Activated naive CD4-positive, alpha-beta T cell treated with anti-CD3 and anti-CD28 coated beads, Interleukin-2, amount 50 U/mL, for 72 hours (primary cell): ENCODE measurements at regions not wholly inside any gene's neighbourhood (a gene's known extent, or its start where the extent isn't known, plus 50 kb on each side); places are given as distances from the start of the nearest gene placed in this dataset.
"Not testable (repeated sequence)": the region's sequence is repeated elsewhere in the genome, so short reads cannot be mapped to it uniquely, and the experiment has no call there.

Source experiments
- ATAC-seq, 2 donors: fragments of 150-1000 bp; cut with Tn5 transposase; 2 replicates each; pipeline ENCODE4 v1.10.0; 2021; ENCODE audit warnings: mild to moderate bottlenecking in 2 of 2, moderate library complexity in 2 of 2
- DNase-seq, 2 donors: peaks; one replicate each; pipeline ENCODE4 v3.0.0; 2021 to 2022; ENCODE audit warnings: low spot score in 2 of 2
- H3K27ac Mint-ChIP-seq, 2 donors: one replicate each; pipeline ENCODE4 v1.8.0; 2022; ENCODE audit warnings: mild to moderate bottlenecking in 2 of 2, mixed read lengths in 2 of 2
- H3K36me3 Mint-ChIP-seq, 2 donors: one replicate each; pipeline ENCODE4 v1.8.0; 2022; ENCODE audit warnings: mixed read lengths in 2 of 2
- H3K9me3 Mint-ChIP-seq, 2 donors: one replicate each; pipeline ENCODE4 v1.8.0; 2022; ENCODE audit warnings: mixed read lengths in 2 of 2

DNA sequence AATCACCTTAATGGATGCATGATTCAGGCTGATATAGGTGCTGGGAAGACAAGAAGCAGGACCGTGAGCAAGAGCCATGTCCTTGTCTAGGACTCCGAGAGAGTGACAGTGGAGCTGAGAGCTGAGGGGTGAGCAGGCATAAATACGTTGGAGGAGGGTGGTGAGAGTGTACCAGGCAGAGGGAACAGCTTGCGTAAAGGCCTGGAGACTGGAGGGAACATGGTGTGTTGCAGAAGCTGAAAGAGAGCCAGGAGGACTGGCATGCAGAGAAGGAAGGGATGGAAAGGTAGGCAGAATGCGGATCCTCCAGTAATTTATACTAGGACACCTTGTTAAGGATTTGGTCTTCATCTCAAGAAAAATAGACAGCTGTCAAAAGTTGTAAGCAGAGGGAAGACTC, 653.2 kb downstream of the HS3ST4 start:
- ATAC-seq, result no peak
- no peak for DNase-seq
- H3K27ac Mint-ChIP-seq, result no peak overlapping the region
- no peaks in the 10 kb centered on the region for H3K9me3 Mint-ChIP-seq
- no peaks in the 10 kb centered on the region for H3K36me3 Mint-ChIP-seq

DNA sequence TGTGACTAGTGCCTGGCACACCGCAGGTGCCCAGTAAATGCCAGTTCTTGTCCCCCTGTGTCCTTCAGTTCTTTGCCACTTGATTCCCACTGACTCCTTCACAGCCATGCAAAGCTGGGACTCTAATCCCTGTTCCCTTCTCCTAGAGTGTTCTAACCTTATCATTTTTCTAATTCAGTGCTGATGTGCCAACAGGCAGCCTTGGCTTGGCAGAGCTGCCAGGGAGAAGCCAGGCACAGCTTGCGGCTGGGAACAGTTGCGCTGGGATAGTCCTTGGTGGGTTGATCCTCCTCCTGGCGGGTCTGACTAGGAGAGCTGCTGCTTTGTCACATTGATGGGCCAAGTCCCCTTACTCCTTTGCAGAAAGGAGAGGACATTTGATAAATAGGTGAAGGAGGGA, 654.2 kb downstream of the HS3ST4 start:
- Mint-ChIP-seq H3K9me3 (no peaks in the 10 kb centered on the region), H3K27ac (no peak overlapping the region), H3K36me3 (no peaks in the 10 kb centered on the region)
- no peak for ATAC-seq
- DNase-seq, result no peak

DNA sequence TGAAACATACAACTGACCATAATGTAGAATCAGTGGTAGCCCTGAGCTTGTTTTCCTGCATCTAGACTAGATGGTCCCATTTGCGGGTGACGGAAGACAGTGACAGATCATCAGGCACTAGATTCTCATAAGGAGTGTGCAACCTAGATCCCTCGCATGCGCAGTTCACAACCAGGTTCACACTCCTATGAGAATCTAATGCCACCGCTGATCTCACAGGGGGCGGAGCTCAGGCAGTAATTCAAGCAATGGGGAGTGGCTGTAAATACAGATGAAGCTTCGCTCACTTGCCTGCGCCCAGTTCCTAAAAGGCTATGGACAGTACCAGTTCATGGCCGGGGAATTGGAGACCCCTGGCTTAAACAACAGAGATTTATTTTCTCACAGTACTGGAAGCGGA, 656.3 kb downstream of the HS3ST4 start:
- DNase-seq, result no peak
- no peaks in the 10 kb centered on the region for H3K36me3 Mint-ChIP-seq
- peaks cover 6% of the 10 kb centered on the region in 2 donors for H3K9me3 Mint-ChIP-seq
- no peak overlapping the region for H3K27ac Mint-ChIP-seq
- no peak for ATAC-seq

DNA sequence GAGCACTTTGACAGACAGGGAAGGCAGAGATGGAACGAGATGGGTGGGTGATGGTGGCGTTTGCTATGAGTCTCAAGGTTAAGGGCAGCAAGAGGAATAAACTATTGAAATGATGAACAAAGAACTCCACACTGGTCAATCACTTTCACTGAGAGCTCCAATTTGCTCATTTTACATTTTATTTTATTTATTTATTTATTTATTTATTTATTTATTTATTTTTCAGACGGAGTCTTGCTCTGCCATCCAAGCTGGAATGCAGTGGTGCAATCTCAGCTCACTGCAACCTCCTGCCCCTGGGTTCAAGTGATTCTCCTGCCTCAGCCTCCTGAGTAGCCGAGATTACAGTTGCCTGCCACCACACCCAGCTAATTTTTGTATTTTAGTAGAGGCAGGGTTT, 669.1 kb downstream of the HS3ST4 start:
- Mint-ChIP-seq H3K36me3 (no peaks in the 10 kb centered on the region), H3K9me3 (peaks cover 4 to 9% of the 10 kb centered on the region in 2 donors), H3K27ac (no peak overlapping the region)
- no peak for DNase-seq
- ATAC-seq, result no peak

DNA sequence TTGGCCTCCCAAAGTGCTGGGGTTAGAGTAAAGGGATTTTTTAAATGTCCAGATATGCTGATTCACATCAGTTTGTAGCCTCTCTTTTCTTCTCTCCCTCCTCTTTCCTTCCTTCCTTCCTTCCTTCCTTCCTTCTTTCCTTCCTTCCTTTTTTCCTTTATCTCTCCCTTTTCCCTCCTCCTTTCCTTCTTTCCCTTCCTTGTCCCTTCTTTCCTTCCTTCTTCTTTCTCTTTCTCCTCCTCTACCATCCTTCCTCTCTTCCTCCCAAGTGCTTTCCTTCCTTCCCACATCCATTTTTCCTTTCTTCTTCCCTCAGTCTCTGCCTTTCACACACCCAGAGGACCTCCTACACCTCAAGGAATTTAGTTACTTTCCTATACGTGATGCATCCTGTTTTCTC, 671.8 kb downstream of the HS3ST4 start:
- H3K36me3 Mint-ChIP-seq, result no peaks in the 10 kb centered on the region
- H3K9me3 Mint-ChIP-seq, result peaks cover 0 to 3% of the 10 kb centered on the region in 2 donors
- ATAC-seq (no peak), DNase-seq (no peak)
- H3K27ac Mint-ChIP-seq, result no peak overlapping the region

DNA sequence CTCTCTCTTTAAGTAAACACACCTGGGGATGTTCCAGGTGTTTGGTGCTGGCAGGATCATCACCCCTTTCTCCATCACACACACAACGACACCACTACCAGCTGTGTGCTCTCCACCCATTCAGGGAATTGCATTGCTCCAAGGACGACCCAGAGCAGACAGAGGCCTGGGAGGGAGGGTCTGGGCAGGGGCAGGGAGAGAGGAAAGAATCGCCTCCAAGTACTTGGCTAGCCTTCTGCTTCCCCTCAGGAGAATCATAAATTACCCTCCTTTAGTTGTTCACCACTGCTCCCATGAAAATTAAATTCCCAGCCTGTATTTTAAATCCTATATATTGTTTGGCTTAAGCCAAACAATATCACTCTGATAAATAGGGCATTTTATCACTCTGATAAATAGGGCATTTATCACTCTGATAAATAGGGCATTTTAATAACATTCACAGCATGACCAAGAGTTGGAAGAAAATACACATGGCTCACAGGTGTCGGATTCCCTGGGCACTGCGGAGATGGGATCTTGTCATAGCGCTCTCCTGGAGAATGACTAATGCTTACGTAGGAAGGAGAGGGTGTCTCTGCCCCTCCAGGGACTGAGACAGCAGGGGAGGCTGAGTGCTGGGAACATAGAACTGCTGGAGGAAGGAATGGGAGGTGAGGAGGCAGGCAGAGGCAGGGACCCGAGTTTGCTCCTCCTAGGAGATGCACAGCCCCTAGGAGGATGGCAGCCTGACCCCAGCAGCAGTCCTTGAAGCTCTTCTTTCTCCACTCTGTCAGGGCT, 673.6 kb downstream of the HS3ST4 start:
- H3K36me3 Mint-ChIP-seq, result no peaks in the 10 kb centered on the region
- no peak for DNase-seq
- H3K9me3 Mint-ChIP-seq, result peaks cover 0 to 3% of the 10 kb centered on the region in 2 donors
- ATAC-seq, result no peak
- H3K27ac Mint-ChIP-seq, result no peak overlapping the region

DNA sequence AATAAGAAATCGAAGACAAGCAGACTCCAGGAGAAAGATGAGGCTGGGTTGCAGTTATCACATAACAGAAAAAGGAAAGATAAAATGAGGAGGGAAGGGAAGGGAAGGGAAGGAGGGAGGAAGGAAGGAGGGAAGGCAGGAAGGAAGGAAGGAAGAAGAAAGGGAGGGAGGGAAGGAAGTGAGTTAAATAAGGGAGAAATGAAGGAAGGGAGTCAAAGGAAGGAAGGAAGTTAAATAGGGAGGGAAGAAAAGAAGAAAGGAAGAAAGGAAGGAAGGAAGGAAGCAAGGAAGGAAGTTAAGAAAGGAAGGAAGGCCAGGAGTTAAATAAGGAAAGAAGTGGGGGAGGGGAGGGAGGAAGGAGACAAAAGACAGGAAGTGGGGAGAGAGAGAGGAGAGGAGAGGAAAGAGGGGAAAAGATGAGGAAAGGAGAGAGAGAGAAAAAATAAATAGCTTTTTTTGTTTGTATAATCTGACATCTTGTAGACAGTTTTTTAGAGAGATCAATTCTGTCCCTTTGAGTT, 679.6 kb downstream of the HS3ST4 start:
- H3K9me3 Mint-ChIP-seq, result peaks cover 3 to 4% of the 10 kb centered on the region in 2 donors
- no peaks in the 10 kb centered on the region for H3K36me3 Mint-ChIP-seq
- ATAC-seq, result no peak
- no peak for DNase-seq
- H3K27ac Mint-ChIP-seq, result no peak overlapping the region

DNA sequence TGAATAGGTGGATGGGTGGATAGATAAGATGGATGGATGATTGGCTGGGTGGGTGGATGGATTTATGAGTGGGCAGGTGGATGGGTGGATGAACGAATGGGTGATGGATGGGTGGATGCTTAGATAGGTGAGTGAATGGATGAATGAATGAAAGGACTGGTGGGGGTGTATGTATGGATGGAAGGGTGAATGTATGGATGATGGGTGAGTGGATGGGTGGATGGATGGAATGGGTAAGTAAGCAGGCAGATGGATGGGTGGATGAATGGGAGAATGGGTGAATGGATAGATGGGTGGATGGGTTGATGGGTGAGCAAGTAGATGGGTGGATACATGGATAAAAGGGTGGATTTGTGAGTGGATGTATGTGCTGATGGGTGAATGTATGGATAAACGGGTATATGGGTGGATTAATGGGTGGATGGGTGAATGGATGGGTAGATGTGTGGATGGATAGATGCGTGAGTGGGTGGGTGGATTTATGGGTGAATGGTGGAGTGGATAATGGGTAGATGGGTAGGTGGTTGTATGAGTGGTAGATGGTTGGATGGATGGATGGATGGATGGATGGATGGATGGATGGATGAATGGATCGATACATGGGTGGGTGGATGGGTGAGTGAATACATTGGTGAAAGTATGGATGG, 682.6 kb downstream of the HS3ST4 start:
- H3K36me3 Mint-ChIP-seq, result no peaks in the 10 kb centered on the region
- no peak for DNase-seq
- peaks cover 5 to 8% of the 10 kb centered on the region in 2 donors for H3K9me3 Mint-ChIP-seq
- H3K27ac Mint-ChIP-seq, result no peak overlapping the region
- no peak for ATAC-seq

DNA sequence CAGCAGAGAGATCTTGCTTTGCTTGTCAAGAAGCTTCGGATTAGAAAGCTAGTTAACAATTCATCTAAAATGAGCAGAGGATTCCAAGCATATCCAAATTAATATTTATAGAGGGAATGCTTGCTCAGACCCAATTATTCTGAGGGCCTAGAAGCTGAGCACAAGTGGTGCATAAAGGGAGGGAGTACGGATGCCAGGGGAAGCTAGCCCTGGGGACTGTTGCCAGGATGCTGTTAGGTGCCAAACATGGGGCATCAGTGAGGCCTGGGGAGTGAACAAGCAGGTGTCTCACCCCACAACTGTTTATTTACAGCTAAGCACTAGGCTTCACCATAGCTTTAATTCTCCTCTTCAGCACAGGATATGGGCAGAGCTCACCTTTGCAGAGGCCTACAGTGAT, 684.1 kb upstream of the C16orf82 start:
- Mint-ChIP-seq H3K27ac (no peak overlapping the region), H3K9me3 (peaks cover 4 to 5% of the 10 kb centered on the region in 2 donors), H3K36me3 (no peaks in the 10 kb centered on the region)
- DNase-seq, result no peak
- no peak for ATAC-seq

DNA sequence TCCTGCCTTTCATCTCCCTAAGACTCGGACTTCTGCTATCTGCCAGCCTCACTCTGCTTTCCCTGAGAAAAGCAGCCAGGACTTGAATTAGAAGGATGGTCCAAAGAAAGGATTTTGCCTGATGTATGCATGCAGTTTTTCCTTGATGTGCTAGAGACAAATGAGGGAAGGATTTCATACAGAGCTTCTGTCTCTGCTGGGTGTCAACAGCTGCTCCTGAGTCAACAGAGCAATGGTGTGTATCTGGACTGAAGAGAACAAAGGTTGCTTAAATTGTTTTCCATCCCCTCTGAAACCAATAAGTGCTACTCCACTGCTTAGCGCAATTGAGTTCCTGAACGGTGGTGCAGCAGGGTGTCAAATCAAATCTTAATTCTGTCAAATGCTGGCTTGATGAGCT, 680.6 kb upstream of the C16orf82 start:
- H3K9me3 Mint-ChIP-seq, result no peaks in the 10 kb centered on the region
- no peak overlapping the region for H3K27ac Mint-ChIP-seq
- DNase-seq (no peak), ATAC-seq (no peak)
- H3K36me3 Mint-ChIP-seq, result no peaks in the 10 kb centered on the region

DNA sequence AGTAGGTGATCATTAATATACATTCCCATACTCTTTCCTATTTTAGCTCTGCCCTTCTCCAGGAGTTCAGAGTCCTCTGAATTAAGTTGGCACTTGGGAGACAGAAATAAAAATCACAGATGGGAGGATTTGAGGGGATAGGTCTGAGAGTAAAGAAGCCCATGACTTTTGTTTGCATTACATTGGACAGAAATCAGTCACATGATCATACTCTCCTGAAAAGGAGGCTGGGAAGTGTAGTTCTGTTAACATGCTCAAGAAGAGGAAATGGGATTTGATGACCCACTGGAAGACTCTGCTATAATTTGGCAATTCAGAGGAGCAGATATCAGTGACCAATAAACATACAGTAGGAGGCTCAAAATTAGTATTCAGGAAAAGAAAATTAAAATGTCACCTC, 674.9 kb upstream of the C16orf82 start:
- DNase-seq (no peak), ATAC-seq (no peak)
- Mint-ChIP-seq H3K27ac (no peak overlapping the region), H3K36me3 (no peaks in the 10 kb centered on the region), H3K9me3 (peaks cover 8 to 11% of the 10 kb centered on the region in 2 donors)

DNA sequence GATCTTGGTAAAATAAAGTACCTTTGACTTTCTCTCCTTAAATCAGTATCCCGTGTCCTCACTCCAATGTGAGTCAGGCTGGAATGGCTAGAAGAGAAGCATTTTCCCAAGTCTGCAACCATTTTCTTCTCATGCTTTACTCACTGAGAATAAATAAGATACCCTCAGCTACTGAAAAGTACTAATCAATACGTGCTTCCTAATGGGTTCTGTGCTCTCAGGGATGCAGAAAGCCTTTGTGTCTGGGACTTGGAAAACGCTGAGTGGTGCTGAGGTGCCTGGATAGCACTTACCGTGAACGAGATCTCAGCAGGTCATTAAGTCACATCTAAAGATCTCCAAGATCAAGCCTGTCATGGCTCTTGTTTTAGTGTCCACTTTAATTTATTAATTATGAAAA, 672.3 kb upstream of the C16orf82 start:
- H3K36me3 Mint-ChIP-seq, result no peaks in the 10 kb centered on the region
- no peak overlapping the region for H3K27ac Mint-ChIP-seq
- DNase-seq, result no peak
- ATAC-seq, result no peak
- peaks cover 8 to 11% of the 10 kb centered on the region in 2 donors for H3K9me3 Mint-ChIP-seq

DNA sequence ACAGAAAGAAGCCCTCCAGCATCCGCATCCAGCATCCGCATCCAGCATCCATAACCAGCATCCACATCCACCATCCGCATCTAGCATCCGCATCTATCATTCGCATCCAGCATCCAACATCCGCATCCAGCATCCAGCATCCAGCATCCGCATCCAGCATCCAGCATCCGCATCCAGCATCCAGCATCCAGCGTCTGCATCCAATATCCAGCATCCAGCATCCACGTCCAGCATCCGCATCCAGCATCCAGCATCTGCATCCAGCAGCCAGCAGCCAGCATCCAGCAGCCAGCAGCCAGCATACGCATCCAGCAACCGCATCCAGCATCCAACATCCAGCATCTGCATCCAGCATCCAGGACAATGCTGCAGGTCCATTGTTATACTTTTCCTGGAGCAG, 671.0 kb upstream of the C16orf82 start:
- ATAC-seq (no peak), DNase-seq (no peak)
- Mint-ChIP-seq H3K27ac (no peak overlapping the region), H3K36me3 (no peaks in the 10 kb centered on the region), H3K9me3 (peaks cover 11% of the 10 kb centered on the region in 2 donors)

DNA sequence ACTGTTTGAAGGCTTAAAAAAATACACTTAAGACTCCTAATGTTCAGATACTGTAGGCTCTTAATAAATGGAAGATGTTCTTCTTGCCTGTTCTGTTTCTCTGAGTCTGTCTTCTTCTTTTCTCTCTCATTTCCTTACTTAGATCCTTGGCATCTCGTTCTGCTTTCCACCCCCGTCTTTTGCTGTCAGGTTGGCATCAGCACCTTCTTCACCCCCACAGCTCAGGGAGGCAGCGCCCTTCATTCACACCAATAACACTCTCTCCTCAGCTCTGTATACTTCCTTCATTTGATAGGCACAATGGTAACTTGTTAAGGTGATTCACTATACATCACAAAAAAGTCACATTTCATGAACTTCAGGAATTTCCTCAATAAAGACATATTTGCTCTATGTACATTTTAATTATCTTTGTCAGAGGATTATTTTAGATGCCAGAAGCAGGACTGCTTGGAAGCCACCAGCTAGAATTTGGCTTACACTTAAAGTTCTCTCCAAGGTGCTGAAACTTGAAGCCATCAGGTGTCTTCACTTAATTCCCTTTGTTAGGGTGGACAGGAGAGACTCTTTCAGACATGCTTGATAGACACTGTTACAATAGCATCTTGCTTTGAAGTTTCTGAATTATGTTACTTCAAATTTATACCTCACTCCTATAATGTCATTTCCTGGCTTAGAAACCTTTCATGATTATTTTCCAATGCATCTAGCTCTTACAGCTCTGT, 670.1 kb upstream of the C16orf82 start:
- Mint-ChIP-seq H3K27ac (no peak overlapping the region), H3K36me3 (no peaks in the 10 kb centered on the region), H3K9me3 (peaks cover 11% of the 10 kb centered on the region in 2 donors)
- DNase-seq (no peak), ATAC-seq (no peak)

DNA sequence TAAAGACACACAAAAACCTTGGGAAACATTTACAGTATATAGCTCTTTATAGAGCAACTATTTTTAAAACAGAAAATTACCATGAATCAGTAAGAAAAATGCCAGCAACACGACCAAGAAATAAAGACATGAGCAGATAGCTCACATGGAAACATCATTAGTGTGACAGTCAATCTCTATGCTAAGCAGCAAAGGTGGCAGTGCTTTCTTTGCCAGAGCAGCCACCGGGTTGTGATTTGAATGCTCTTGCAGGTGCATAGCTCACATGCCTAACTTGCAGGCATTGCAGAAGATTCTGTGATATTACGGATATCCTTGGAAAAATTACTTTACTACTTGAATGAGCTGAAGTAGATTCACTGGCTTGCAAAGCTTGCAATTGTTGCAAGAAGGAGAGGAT, 652.9 kb upstream of the C16orf82 start:
- H3K36me3 Mint-ChIP-seq, result peaks cover 0 to 7% of the 10 kb centered on the region in 2 donors
- no peak overlapping the region for H3K27ac Mint-ChIP-seq
- DNase-seq, result no peak
- H3K9me3 Mint-ChIP-seq, result peaks cover 0 to 4% of the 10 kb centered on the region in 2 donors
- no peak for ATAC-seq

DNA sequence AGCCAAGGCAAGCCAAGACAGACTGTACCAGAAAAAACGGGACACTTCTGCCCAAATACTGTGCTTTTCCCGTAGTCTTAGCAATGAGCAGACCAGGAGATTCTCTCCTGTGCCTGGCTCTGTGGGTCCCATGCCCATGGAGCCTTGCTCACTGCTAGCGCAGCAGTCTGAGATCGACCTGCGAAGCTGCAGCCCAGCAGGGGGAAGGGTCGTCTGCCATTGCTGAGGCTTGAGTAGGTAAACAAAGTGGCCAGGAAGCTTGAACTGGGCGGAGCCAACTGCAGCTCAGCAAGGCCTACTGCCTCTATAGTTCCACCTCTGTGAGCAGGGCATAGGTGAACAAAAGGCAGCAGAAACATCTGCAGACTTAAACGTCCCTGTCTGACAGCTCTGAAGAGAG, 647.3 kb upstream of the C16orf82 start:
- H3K36me3 Mint-ChIP-seq, result peaks cover 0 to 13% of the 10 kb centered on the region in 2 donors
- not testable (repeated sequence) for ATAC-seq

DNA sequence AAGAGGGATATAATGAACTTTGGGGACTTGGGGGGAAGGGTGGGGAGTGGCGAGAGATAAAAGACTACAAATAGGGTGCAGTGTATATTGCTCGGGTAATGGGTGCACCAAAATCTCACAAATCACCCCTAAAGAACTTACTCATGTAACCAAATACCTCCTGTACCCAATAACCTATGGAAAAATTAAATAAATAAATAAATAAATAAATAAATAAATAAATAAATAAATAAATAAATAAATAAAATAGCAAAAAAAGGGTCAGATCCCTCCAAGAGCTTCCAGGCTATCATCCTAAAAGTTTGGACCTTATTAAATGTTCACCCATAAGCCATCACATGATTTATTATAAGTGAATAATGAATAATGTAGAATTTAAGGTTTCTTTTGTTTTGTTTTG, 636.1 kb upstream of the C16orf82 start:
- no peak for ATAC-seq
- DNase-seq, result no peak
- no peaks in the 10 kb centered on the region for H3K36me3 Mint-ChIP-seq
- peaks cover 4 to 8% of the 10 kb centered on the region in 2 donors for H3K9me3 Mint-ChIP-seq
- no peak overlapping the region for H3K27ac Mint-ChIP-seq

More for the DNA sequence above, 647.3 kb upstream of the C16orf82 start:
- H3K9me3 Mint-ChIP-seq, result peaks cover 4 to 13% of the 10 kb centered on the region in 2 donors
- not testable (repeated sequence) for DNase-seq, H3K27ac Mint-ChIP-seq
